ENCODE measurements at regions not wholly inside any gene's neighbourhood (a gene's known extent, or its start where the extent isn't known, plus 50 kb on each side); places are given as distances from the start of the nearest gene placed in this dataset.

GRCh38 chr15:72912121-72912520, 128.6 kb upstream of the ADPGK start:
- no peak overlapping the region for H3K27ac ChIP-seq
- no peaks in the 10 kb centered on the region for H3K4me1 ChIP-seq
- no peak for TF ChIP-seq CTCF (IDR thresholded peaks at IDR 0.05)
- H3K36me3 ChIP-seq, result no peaks in the 10 kb centered on the region
- no peaks in the 10 kb centered on the region for H3K27me3 ChIP-seq
- no peak overlapping the region for H3K4me3 ChIP-seq
- intact Hi-C loops (cut with DNase I), result no loop called here
- H3K9me3 ChIP-seq, result no peaks in the 10 kb centered on the region
- DNase-seq (ENCODE audit: low spot score in 2 of 2), result no peak

GRCh38 chr15:72911626-72912025, 128.1 kb upstream of the ADPGK start:
- no peak for DNase-seq (ENCODE audit: low spot score in 2 of 2)
- H3K4me3 ChIP-seq, result no peak overlapping the region
- no peaks in the 10 kb centered on the region for H3K36me3 ChIP-seq
- intact Hi-C loops (cut with DNase I), result no loop called here
- H3K27ac ChIP-seq, result no peak overlapping the region
- no peak for TF ChIP-seq CTCF (IDR thresholded peaks at IDR 0.05)
- no peaks in the 10 kb centered on the region for H3K9me3 ChIP-seq
- no peaks in the 10 kb centered on the region for H3K4me1 ChIP-seq
- no peaks in the 10 kb centered on the region for H3K27me3 ChIP-seq

GRCh38 chr15:72908713-72909112, 125.2 kb upstream of the ADPGK start:
- no peaks in the 10 kb centered on the region for H3K27me3 ChIP-seq
- DNase-seq (ENCODE audit: low spot score in 2 of 2), result no peak

GRCh38 chr15:72907733-72908132, 124.2 kb upstream of the ADPGK start:
- H3K4me1 ChIP-seq, result peaks cover 0 to 2% of the 10 kb centered on the region in 2 donors
- no peak overlapping the region for H3K27ac ChIP-seq
- no peaks in the 10 kb centered on the region for H3K27me3 ChIP-seq
- TF ChIP-seq CTCF (IDR thresholded peaks at IDR 0.05), result no peak
- intact Hi-C loops (cut with DNase I), result no loop called here
- H3K9me3 ChIP-seq, result no peaks in the 10 kb centered on the region
- DNase-seq (ENCODE audit: low spot score in 2 of 2), result no peak
- H3K4me3 ChIP-seq, result no peak overlapping the region
- no peaks in the 10 kb centered on the region for H3K36me3 ChIP-seq

More at GRCh38 chr15:72908713-72909112, 125.2 kb upstream of the ADPGK start:
- Histone ChIP-seq H3K36me3 (no peaks in the 10 kb centered on the region), H3K4me1 (no peaks in the 10 kb centered on the region), H3K9me3 (no peaks in the 10 kb centered on the region), H3K27ac (no peak overlapping the region), H3K4me3 (no peak overlapping the region)
- intact Hi-C loops (cut with DNase I), result no loop called here
- no peak for TF ChIP-seq CTCF (IDR thresholded peaks at IDR 0.05)

- Histone ChIP-seq H3K4me3 (no peak overlapping the region), H3K9me3 (no peaks in the 10 kb centered on the region), H3K27ac (peak overlapping the region; percentile 62 to 72), H3K4me1 (peaks cover 5 to 29% of the 10 kb centered on the region in 2 donors), H3K27me3 (no peaks in the 10 kb centered on the region), H3K36me3 (no peaks in the 10 kb centered on the region)
- no peak for DNase-seq (ENCODE audit: low spot score in 2 of 2)
- intact Hi-C loops (cut with DNase I), result loop anchor here (5.0 kb wide), 3 partner anchors 66 to 149 kb away; partner anchors contain the start of gene NEO1
- TF ChIP-seq CTCF (IDR thresholded peaks at IDR 0.05), result no peak
Observed at GRCh38 chr15:72902919-72903260, 119.3 kb upstream of the ADPGK start.

Data from ascending aorta (tissue), 2 donors.